Upper lobe of left lung (tissue), 6 donors: ENCODE measurements at regions not wholly inside any gene's neighbourhood (a gene's known extent, or its start where the extent isn't known, plus 50 kb on each side); places are given as distances from the start of the nearest gene placed in this dataset.

Source experiments
- ATAC-seq, 2 donors: fragments of 200-7000 bp; cut with Tn5 transposase; one replicate each; pipeline ENCODE4 v1.9.1; 2022; ENCODE audit warnings: mild to moderate bottlenecking in 2 of 2, moderate library complexity in 2 of 2; ENCODE audit not compliant: low FRiP score in 2 of 2
- DNase-seq, 2 donors: peaks; one replicate each; pipeline ENCODE4 v3.0.0-alpha.2; 2019 to 2020
- H3K27ac ChIP-seq, 4 donors: fragments of 200-600 bp; sonication (generic); one replicate each; pipeline ENCODE4 v1.5.1; 2016 to 2019
- H3K27me3 ChIP-seq, 4 donors: fragments of 200-600 bp; sonication (generic); one replicate each; pipeline ENCODE4 v1.5.1; 2017 to 2019
- H3K36me3 ChIP-seq, 4 donors: fragments of 200-600 bp; sonication (generic); one replicate each; pipeline ENCODE4 v1.5.1; 2016 to 2019
- H3K4me1 ChIP-seq, 4 donors: fragments of 200-600 bp; sonication (generic); one replicate each; pipeline ENCODE4 v1.5.1; 2018 to 2019
- H3K4me3 ChIP-seq, 4 donors: fragments of 200-600 bp; sonication (generic); one replicate each; pipeline ENCODE4 v1.5.1; 2017 to 2019; ENCODE audit warnings: mild to moderate bottlenecking in 2 of 4, moderate library complexity in 1 of 4
- H3K9me3 ChIP-seq, 4 donors: fragments of 200-600 bp; sonication (generic); one replicate each; pipeline ENCODE4 v1.5.1; 2018 to 2019
- EP300 ChIP-seq, 4 donors: sonication (generic); formaldehyde crosslinking; IDR thresholded peaks; one replicate each; pipeline ENCODE4 v1.5.1; 2017; ENCODE audit warnings: antibody characterized with exemption in 4 of 4, control low read depth in 2 of 4
- POLR2A ChIP-seq, 4 donors: fragments of 450-650 bp; IDR thresholded peaks; one replicate each; pipeline ENCODE4 v1.5.1; 2016 to 2017; ENCODE audit warnings: antibody characterized with exemption in 4 of 4, mild to moderate bottlenecking in 2 of 4
- POLR2AphosphoS5 ChIP-seq, 2 donors: sonication (generic); formaldehyde crosslinking; IDR thresholded peaks; one replicate each; pipeline ENCODE4 v1.5.1; 2017; ENCODE audit warnings: antibody characterized with exemption in 2 of 2
- WGBS, 2 donors: methylation state at CpG; one replicate each; pipeline ENCODE4 v1.1.5; 2017 to 2018; 5-methylcytosine and 5-hydroxymethylcytosine counted together
- TF ChIP-seq, protein P1 (sequence below), 6 experiments: fragments of 450-650 bp in 4 of 6; fragments of 200-600 bp in 2 of 6; sonication (generic) in 2 of 6; IDR thresholded peaks; one replicate each; pipeline ENCODE4 v1.5.1; 2016 to 2019; ENCODE audit warnings: antibody characterized with exemption in 6 of 6
- donor health status: DM: no; HTN: no; CAD: no; lungs with moderate emphysema.
- donor health status: DM: no; HTN: yes; CAD: no; lungs with severe emphysema.

DNA sequence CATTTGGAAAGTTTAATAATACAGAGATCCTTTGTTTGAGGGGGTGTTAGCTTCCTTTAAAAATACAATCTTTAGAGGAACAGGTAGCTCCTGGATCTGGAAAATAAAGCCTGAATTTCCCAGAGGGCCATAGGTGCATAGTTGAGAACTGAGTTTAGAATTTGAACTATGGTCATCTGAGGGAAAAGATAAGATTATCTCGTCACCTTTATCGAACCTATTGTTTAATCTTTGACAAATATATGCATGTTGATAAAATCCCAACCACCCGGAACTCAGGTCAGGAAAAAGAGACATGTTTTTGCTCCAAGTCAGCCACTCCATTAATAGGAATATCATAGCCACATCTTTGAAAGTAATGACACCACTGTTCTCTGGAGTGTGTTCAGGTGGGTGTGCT, 91.7 kb upstream of the FAM169A start:
- DNase-seq, result no peak
- no peak for ATAC-seq
- WGBS, 2 donors, result 64 to 72% methylated on average over 3 of the region's 3 CpGs
- Histone ChIP-seq H3K27ac (no peak overlapping the region), H3K36me3 (no peaks in the 10 kb centered on the region), H3K4me3 (no peak overlapping the region), H3K9me3 (no peaks in the 10 kb centered on the region), H3K27me3 (no peaks in the 10 kb centered on the region), H3K4me1 (no peaks in the 10 kb centered on the region)
- no peak for TF ChIP-seq POLR2A (IDR thresholded peaks at IDR 0.05)
- no peak for TF ChIP-seq EP300 (IDR thresholded peaks at IDR 0.05)
- TF ChIP-seq, protein P1, sequence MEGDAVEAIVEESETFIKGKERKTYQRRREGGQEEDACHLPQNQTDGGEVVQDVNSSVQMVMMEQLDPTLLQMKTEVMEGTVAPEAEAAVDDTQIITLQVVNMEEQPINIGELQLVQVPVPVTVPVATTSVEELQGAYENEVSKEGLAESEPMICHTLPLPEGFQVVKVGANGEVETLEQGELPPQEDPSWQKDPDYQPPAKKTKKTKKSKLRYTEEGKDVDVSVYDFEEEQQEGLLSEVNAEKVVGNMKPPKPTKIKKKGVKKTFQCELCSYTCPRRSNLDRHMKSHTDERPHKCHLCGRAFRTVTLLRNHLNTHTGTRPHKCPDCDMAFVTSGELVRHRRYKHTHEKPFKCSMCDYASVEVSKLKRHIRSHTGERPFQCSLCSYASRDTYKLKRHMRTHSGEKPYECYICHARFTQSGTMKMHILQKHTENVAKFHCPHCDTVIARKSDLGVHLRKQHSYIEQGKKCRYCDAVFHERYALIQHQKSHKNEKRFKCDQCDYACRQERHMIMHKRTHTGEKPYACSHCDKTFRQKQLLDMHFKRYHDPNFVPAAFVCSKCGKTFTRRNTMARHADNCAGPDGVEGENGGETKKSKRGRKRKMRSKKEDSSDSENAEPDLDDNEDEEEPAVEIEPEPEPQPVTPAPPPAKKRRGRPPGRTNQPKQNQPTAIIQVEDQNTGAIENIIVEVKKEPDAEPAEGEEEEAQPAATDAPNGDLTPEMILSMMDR (IDR thresholded peaks at IDR 0.05), result no peak

DNA sequence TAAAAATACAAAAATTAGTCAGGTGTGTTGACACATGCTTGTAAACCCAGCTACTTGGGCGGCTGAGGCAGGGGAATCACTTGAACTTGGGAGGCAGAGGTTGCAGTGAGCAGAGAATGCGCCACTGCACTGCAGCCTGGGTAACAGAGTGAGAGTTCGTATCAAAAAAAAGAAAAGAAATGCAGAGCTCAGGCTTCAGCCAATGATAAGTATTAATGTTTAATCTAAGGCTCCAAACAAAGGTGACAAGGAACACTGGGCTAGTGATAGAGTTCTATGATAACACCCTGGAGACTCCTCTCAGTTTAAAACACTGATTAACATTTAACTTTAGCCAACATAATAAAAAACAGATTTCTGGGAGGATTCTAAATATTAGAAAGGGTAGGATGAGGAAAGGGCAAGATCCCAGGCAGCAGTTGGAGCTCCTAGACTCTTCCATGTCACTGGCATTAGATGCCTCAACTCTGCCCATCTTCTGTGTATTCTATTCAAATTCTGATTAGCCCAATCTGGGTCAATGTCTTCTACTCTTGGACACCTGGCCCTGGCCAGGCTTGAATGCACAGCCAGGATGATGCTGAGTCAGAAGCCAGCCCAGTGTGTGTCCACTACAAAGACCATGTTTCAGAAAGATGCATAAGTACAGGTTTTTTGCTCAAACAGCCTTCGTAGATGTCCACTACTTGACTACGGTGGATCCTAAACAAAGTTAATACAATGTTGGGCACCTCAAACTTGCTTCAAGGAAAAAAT, 91.0 kb upstream of the FAM169A start:
- Histone ChIP-seq H3K27ac (no peak overlapping the region), H3K4me1 (no peaks in the 10 kb centered on the region), H3K4me3 (no peak overlapping the region), H3K9me3 (no peaks in the 10 kb centered on the region), H3K27me3 (no peaks in the 10 kb centered on the region), H3K36me3 (no peaks in the 10 kb centered on the region)
- no peak for ATAC-seq
- TF ChIP-seq EP300 (IDR thresholded peaks at IDR 0.05), result no peak
- TF ChIP-seq POLR2A (IDR thresholded peaks at IDR 0.05), result no peak
- WGBS, 2 donors, result 88 to 90% methylated on average over 5 of the region's 5 CpGs
- no peak for DNase-seq

DNA sequence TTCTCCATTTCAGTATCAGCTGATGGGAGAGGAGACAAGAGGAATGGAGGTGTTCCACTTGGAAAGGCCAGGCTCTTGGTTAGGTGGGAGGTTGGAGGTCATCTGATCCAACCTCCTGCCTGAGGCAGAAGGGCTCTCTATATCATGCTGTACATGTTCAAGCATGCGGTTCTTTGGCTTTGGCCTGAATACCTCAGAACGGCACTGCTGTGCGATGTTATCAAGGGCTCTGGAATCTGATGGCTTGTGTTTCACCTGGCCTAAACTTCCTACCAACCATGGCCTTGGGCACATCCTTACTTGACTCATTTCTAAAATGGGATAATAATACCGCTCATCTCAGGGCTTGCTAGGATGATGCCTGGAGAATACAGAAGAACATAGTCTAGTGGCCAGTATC, 90.1 kb upstream of the FAM169A start:
- ATAC-seq, result no peak

DNA sequence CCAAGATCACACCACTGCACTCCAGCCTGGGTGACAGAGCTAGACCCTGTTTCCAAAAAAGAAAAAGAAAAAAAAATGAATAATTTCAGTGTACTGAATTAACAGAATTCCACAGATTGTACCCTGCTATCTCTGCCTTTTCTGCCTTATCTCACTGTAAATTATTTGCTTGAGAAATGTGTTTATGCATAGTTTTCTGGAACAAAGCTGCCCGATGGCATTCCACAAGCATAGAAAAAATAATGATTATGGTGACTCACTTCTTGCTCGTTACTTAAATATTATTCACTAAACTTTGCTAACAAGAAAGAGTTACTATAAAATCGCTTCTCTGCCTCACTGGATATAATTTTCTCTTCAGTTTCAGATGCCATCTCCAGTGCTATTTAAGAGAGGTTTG, 88.7 kb upstream of the FAM169A start:
- no peak for ATAC-seq
- H3K4me3 ChIP-seq, result no peak overlapping the region
- TF ChIP-seq, protein P1 (IDR thresholded peaks at IDR 0.05), result no peak
- TF ChIP-seq EP300 (IDR thresholded peaks at IDR 0.05) (no peak), POLR2A (IDR thresholded peaks at IDR 0.05) (no peak), POLR2AphosphoS5 (IDR thresholded peaks at IDR 0.05) (no peak)
- 64 to 74% methylated on average over 3 of the region's 3 CpGs for WGBS, 2 donors
- H3K27me3 ChIP-seq, result no peaks in the 10 kb centered on the region
- no peaks in the 10 kb centered on the region for H3K36me3 ChIP-seq
- no peak for DNase-seq
- H3K27ac ChIP-seq, result no peak overlapping the region
- no peaks in the 10 kb centered on the region for H3K4me1 ChIP-seq
- H3K9me3 ChIP-seq, result no peaks in the 10 kb centered on the region

More for the DNA sequence above, 90.1 kb upstream of the FAM169A start:
- H3K4me1 ChIP-seq, result no peaks in the 10 kb centered on the region
- no peak for TF ChIP-seq POLR2A (IDR thresholded peaks at IDR 0.05)
- no peak for TF ChIP-seq POLR2AphosphoS5 (IDR thresholded peaks at IDR 0.05)
- TF ChIP-seq, protein P1 (IDR thresholded peaks at IDR 0.05), result no peak
- no peak for TF ChIP-seq EP300 (IDR thresholded peaks at IDR 0.05)
- WGBS, 2 donors, result 78 to 92% methylated on average over 4 of the region's 4 CpGs
- H3K9me3 ChIP-seq, result no peaks in the 10 kb centered on the region
- no peak for DNase-seq
- no peak overlapping the region for H3K4me3 ChIP-seq
- H3K27ac ChIP-seq, result no peak overlapping the region
- H3K36me3 ChIP-seq, result no peaks in the 10 kb centered on the region
- H3K27me3 ChIP-seq, result no peaks in the 10 kb centered on the region

DNA sequence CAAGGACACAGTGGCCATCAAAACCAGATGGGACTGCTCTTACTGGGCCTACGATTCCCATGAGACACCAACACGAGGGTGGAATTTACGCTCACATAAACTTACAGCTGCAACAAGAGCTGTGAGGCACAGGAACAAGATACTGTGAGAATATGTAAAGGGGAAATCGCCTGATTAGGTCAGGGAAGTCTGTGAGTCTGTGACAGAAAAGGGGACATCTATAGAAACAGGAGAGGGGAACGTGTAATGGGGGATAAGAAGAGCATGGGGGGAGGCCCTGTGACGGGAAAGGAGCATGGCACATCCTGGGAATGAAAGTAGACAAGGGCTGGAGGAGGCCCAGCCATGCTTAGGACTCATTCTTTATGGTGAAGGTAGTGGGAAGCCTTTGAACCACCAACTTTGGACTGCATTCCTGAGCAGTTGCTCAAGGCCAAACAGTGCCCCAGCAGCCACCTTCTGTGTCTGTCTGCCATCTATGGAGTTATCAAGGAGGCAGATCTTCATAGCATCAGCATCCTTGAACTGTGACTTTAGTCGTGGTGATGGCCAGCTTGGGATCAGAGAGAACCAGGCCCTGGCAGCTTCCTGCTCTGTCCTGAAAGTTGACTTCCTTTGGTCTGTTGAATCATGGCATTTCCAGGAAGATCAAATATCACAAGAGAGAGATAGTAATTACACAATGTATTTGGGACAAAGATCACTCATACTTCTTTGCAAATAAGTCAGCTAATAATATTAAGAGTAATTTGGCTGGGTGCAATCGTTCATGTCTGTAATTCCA, 87.9 kb upstream of the FAM169A start:
- no peak for ATAC-seq
- 60 to 74% methylated on average over 7 to 8 of the region's 8 CpGs for WGBS, 2 donors

More for the DNA sequence above, 87.9 kb upstream of the FAM169A start:
- Histone ChIP-seq H3K36me3 (no peaks in the 10 kb centered on the region), H3K4me3 (no peak overlapping the region), H3K4me1 (no peaks in the 10 kb centered on the region), H3K9me3 (no peaks in the 10 kb centered on the region), H3K27me3 (no peaks in the 10 kb centered on the region), H3K27ac (no peak overlapping the region)
- TF ChIP-seq POLR2A (IDR thresholded peaks at IDR 0.05), result no peak
- TF ChIP-seq POLR2AphosphoS5 (IDR thresholded peaks at IDR 0.05), result no peak
- TF ChIP-seq, protein P1 (IDR thresholded peaks at IDR 0.05), result no peak
- no peak for TF ChIP-seq EP300 (IDR thresholded peaks at IDR 0.05)
- DNase-seq, result no peak
